Suppressor macrophage treated with lipopolysaccharide for 1 hour (primary cell): ENCODE measurements at regions not wholly inside any gene's neighbourhood (a gene's known extent, or its start where the extent isn't known, plus 50 kb on each side); places are given as distances from the start of the nearest gene placed in this dataset.

Source experiments
- DNase-seq, 3 donors: peaks; one replicate each; pipeline ENCODE4 v3.0.0-alpha.2; 2020 to 2022

DNA sequence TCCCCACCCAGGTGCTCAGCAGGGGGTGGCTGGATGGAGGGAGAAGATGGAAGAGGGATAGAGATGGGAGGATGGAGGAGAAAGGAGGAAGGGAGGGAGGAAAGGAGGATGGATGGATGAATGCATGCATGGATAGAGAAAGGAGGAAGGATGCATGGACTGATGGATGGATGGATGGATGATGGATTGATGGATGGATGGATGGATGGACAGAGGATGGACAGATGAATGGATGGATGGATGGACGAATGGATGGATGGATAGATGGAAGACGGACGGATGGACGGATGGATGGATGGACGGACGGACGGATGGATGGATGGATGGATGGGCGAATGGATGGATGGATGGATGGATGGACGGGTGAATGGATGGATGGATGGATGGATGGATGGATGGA lies 64.1 kb downstream of the NCOR2 start:
- no peak for DNase-seq

DNA sequence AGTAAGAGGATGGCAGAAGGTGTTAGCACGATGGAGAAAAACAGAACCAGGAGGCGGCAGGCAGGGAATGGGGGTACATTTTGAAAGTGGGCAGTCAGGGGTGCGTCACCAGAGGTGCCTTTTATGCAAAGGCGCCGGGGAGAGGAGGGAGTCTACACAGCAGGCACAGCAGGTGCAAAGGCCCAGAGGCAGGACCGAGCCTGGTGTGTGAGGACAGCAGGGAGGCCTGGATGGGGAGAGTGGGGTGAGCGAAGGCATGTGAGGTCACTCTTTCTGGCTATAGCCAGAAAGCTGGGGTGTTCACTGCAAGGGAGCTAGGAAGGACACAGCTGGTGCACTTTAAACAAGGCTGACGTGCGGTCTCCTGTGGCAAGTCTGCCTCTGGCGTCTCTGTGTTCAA lies 65.0 kb downstream of the NCOR2 start:
- no peak for DNase-seq

DNA sequence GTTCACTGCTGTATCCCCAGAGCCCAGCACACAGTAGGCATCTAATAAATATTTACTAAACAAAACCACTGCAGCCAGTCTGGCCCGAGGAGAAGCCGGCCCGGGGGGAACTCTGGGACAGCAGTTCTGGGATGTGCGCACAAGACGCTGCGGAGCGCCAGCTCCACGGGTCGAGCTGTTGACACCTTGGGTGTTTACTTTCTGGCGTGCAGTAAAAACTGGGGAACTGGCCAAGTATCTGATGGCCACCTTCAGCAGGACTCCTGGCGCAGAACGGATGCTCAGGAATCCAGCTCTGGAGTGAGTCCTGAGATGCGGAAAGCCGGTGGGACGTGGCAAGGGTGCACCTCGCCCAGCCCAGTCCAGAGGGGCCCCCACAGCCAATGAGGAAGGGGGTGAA lies 65.6 kb downstream of the NCOR2 start:
- no peak for DNase-seq

DNA sequence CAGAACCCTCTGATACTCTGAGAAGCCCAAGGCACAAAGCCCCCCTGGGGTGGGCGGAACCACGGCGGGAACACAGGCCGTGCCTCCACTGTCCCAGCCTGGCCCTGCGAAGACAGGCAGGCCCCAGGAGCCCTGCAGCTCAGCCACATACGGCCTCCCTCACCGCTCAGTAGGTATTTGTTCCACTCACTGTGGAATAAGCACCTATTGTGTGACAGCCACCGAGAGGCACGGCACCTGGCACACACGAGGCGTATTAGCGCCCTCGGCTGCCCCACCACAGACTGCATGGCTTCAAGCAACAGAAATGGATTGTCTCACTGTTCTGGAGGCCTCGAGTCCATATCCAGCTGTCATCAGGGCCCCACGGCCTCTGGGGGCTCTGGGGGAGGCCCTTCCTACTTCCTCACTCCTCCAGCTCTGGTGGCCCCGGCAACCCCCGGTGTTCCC lies 66.3 kb downstream of the NCOR2 start:
- DNase-seq: no peak

DNA sequence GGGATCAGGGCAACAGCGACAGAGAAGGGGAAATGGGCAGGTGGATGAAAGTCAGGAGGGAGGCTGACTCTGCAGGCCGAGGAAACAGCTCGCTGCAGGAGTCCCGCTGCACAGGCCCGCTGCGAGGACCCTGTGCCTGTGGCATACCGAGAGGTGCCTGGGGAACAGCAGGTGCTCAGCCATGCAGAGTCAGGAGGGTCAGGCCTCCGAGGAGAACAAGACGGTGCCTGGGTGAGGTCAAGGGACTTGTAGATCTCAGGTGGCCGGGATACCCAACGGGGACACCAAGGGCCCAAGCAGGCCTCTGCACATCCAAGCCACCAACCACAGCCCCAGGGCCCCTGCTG lies 67.5 kb downstream of the NCOR2 start:
- DNase-seq: no peak

DNA sequence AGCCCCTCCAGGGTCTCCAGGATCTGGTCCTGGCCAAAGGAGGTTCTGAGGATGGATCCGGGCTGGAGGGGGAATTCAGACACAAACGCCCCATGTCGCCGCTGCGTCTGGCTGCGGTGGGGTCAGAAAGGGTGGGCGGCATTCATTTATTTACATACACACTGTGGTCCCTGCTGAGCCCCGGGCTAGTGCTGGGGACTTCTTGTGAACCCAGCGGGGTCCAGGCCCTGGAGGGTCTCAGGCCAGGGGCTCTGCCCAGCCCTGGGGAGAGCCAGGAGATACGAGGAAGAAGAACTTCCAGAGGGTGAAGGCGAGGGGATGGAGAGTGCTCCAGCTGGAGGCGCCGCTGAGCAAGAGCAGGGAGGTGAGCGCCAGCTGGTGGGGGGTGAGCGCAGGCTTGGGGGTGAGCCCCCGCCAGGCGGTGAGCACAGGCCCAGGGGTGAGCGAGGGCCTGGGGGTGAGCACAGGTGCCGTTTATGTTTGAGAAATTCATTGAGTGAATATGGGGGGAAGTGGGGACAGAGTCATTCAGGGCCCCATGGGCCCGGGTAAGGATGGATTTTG lies 68.1 kb downstream of the NCOR2 start:
- no peak for DNase-seq

DNA sequence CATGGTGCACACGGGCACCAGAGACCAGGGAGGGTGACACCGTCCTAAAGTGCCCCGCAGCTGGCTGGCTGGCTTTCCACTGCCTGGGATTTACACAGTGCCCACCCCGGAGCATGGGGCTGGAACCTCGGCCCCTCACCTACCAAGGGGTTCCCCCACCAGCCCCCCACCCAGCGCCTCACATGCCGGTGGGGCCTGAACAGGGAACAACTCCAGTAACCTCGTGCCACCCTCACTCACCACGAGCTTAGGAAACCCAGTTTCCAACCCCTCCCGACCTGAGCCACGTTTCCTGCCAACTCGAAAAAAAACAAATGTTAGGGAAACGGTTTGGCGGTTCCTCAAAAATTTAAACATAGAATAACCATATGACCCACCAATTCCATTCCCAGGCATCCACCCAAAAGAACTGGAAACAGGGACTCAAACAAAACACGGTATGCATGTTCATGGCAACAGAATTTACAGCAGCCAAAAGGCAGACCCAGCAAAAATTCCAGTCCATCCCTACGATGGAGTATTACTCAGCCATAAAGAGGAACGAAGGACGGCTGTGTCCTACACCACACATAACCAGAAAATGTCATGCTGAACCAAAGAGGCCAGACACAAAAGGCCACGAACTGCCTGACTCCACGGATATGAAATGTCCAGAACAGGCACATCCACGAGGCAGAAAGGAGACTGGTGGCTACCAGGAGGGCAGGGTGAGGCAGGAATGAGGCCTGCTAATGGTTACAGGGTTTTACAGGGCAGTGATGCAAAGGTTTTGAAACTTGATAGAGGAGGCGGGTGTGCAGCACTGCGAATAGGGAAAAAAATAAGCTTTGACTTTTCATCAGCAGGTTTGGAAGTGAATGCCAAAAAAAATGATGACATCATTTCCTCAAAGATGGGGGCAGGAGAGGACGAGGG lies 68.9 kb downstream of the NCOR2 start:
- peak; percentile 54 to 72 (median 70) for DNase-seq

DNA sequence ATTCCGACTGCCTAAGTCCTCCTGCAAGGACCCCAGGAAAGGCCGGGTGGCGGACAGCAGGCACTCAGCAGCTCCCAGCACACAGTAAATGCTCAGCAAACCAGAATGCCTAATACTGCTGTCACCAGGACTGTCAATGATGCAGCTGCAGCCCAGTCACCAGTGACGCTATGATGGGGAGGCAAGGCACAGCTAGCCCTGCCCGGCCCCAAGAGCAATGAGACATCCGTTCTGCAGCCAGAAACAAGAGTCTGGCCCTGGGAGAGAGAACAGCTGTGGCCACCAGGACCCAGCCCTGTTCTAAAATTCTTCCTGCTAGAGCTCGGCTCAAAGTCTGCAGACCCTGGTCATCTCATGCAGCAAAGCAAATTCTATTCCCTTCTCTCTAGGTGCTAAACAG lies 69.8 kb downstream of the NCOR2 start:
- peak; percentile 54 to 74 (median 57) for DNase-seq

DNA sequence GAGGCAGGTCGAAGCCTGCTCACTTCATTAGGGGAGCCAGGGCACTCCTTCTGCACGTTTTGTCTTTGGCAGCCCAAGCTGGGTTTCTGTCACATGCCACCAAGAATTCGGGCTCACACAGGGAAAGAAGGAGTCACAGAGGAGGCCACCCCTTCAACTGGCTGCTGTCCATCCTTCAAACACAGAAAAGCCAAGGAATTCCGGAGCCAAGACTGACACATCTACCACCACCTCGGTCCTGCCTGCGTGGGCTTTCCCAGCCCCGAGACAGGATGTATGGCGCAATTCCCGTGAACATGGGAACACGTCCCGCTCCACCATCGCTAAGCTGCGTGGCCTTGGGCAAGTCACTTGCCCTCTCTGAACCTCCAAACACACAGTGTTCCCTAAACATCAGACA lies 70.4 kb downstream of the NCOR2 start:
- DNase-seq: peak; percentile 54 to 75 (median 68)

DNA sequence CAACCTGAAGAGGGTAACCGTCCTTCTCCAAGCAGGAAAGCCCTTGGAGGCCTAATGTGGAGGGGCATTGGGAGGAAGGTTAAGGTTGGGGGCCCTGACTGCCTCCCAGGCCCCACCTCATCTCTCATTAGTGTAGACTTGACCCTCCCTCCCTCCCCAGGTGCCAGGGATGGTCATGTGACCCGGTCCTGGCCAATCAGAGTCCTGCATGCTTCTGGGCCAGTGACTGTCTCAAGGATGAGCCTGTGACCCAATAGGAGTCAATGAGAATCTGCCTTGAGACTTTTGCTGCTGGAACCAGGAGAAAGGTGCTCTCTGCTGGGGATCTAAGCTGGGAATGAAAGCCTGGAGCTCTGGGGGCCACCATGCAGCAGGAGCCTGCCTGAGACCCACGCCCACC lies 70.8 kb downstream of the NCOR2 start:
- peak in 1 of 3 donors; percentile 24 for DNase-seq

DNA sequence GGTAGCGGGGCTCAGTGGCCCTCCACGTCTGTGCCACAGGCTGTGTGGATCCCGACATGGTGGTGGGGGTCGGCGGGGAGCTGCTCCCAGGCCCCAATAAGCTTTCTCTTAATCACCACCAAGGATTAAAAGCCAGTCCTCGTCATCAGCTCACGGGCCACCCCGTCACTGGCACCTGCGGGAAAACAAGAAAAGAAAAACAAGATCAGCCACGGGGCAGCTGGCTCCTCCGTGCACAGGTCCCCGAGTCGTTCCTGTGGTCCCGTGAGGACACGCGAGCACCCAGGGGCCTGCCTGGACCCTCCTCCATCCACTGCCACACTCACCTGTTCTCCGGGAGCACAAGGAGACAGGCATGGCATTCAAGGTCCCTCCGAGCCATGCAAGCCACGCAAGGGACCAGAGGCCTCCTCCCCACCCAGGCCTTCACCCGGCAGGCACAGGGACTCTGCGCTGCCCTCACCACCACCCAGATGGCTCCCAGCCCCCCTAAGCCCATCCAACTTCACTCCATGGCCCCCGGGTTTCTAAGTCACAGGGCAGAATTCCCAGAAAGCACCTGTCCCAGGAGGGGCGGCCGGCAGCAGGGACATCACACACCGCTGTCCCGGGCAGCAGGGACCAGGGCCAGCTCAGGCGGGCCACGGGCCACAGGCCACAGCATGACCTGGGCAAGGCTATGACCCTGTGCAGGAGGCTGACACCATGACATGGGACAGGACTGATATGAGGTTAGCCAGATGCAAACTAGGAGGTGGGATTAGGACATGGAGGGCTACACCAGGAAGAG lies 72.0 kb downstream of the NCOR2 start:
- DNase-seq: no peak

DNA sequence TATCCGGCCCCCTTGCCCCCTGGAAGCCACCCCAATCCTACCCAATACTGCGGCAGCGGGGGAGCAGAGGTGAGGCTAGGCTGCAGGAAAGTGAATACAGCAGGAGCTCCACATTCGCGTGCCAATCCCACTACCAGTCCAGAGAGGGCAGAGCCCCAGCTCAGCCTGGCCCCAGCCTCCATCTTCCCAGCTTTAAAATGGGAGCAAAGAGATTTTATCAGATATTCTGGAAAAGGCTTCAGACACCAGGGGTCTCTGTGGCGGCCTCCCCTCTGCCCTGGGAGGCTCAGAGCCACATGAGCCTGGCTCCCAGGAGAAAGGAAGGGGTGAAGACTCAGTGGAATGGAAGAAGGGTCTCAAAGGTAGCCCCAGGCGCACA lies 72.7 kb downstream of the NCOR2 start:
- no peak for DNase-seq

DNA sequence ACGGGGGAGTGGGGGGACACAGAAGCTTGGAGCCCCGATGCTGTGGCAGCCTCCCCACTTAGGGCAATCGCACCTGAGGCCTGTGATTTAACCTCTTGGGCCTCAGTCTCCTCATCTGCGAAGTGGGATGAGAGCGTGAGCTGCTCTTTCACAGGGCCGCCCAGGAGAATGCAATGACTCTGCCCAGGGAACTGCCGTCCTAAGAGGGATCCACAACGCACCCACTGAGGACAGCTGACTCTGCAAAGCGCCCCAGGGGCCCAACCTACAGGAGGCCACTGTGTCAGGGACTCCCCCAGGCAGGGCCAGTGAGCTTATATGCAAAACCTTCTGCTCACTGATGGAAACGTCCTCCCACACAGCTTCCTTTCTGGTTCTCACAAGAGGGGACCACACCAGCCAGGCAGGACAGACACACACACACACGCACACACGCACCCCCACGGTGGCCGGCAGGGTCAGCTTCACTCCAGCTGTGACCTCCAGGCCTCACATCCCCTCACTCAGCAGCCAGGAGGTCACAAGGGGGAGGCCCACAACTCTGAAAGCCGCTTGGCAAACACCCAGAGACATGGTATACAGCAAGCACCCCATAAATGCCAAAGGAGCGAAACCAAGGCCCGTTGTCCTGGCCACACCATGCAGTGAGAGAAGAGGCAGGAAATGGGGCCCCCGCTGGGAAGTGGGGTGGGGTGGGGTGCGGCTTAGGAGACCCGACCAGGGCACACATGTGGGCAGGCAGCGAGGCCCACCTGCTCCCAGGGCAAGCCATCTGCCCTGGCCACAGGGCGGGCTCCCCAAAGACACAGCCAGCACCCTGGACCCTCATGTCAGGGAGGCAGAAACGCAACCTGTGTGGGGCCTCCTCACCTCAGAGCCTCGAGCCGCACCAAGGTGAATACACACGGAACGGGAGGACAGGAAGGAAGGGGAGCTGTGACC lies 73.3 kb downstream of the NCOR2 start:
- peak; percentile 80 to 91 (median 89) for DNase-seq

DNA sequence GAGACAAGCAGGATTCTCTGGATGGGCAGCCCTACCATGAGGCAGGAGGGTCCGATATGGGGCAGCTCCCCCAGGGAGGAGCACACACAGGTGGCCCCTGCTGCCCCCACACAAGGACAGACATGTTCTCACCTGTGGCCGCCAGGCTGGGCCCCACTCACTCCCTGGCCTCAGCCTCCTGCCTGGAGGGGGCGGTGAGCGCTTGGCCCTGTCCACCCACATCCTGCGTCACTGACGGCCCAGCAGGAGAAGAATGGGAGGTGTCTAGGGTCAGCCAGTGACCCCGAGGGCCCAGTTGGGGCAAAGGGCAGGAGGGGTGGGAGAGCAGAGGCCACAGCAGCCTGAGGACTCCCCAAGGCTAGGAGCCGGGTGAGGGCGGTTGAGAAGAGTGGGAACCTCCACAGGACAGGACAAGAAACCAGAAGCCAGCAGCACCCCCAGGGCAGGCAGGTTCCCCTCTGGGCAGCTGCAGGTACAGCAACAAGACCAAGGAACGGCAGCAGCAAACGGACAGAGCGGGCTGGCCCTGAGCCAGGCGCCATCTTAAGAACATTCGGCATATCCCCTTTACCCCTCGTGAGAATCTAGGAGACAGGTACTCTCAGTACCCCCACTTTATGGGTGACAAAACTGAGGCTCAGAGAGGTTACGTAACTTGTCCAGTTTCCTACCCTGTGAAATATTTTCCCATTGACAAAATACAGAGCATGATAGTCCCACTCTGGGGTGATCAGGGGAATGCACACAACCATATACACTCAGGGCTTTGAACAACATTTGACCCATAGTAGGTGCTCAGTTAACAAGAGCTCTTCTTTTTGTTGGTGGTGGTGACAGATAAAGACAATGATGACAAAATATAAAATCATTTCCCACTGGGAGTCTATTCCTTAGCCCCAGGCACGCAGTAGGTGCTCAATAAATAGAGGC lies 74.3 kb downstream of the NCOR2 start:
- no peak for DNase-seq

DNA sequence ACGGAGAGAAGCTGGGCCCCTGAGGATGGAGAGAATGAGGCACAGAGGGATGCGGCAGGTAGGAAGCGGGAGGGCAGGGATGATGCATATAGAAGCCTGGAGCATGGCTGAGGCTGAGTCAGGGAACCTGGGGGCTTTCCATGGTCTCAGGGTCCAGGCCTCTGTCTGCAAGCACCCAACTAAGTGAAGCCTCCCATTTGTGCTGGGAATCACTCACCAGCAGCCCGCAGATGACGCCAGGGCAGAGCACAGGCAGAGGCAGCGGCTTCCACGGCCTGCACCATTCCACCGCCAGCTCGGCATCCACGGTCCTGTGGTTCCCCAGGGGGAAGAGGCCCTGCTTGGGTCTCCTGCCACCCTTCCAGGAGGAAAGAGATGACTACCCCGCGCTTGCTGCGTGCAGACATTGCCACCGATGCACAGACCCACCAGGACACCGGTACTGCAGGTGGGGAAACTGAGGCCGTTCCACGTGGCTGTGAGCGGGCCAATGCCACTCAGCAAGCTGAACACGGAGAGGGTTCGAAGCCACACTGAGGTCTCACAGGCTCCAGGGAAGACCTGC lies 75.5 kb downstream of the NCOR2 start:
- DNase-seq: no peak

DNA sequence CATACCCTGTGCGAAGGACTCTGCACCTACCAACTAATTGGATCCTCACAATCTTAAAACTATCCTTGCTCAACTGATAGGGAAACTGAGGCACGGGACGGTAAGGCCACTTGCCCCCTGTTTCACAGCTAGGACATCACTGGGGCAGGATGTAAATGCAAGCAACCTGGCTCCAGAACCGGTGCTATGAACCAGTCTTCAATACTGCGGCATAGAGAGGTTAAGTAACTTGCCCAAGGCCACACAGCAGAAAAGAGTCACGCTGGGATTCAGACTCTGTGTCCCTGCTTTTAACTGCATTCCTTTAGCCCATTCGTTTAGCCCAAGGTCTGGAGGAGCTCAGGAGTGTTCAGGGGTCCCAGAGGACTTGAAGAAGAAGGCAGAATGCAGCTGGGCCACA lies 76.1 kb downstream of the NCOR2 start:
- DNase-seq: no peak

DNA sequence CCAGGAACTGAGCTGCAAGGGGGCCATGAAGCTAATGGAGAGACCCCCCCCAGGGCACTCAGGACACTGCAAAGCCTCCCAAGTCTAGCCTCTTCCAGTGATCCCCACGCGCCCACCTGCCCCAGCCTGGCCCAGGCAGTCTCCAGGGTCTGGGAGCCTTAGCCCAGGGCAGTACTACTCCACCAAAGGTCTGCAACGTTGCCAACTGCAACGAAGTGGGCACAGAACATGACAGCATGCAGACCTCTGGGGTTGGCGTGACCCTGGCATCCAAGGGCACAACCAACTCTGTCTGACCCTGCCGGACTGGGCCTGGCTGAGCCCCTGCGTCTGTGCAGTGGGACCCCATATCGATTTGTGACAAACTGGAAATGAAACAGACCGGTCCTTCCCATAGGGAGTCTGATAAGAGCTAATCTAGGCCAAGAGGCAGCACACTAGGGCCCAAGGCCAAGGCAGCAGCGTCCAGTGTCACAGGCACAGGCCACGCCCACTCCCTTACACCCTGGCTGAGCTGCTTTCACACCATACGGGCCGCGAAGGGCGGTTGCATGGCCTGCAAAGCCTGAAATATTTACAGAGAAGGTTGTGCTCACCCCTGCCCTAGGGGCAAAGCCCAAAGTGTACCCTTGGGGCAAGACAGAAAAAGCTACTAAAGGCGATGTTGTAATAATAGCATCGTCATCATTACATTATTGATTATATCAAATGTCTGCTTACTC lies 76.7 kb downstream of the NCOR2 start:
- no peak for DNase-seq

DNA sequence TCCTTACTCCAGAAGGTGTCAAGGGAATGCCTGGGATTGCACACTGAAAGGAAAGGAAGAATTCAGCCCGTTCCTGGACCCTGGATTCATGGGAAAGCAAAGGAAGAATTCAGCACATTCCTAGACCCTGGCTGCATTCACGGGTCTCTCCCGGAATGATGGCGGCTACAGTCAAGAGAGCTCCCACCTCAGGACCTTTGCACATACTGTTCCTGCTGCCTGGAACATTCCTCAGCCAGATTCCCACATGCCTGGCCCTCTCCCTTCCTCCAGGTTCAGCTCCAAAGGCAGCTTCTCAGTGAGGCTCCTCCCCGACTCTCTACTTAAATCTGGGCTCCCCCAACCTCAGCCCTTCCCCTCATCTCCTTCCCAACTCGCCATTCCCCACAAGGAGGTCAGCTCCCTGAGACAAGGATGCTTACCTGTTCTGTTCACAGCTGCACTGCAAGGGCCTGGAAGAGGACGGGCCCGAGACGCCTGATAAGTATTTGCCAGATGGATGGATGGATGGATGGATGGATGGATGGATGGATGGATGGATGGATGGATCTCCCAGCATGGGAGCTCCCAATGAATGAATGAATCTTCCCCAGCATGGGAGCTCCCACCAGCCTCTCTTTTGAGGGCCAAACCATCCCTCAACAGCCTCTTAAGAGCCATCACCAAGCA lies 77.4 kb downstream of the NCOR2 start:
- no peak for DNase-seq

DNA sequence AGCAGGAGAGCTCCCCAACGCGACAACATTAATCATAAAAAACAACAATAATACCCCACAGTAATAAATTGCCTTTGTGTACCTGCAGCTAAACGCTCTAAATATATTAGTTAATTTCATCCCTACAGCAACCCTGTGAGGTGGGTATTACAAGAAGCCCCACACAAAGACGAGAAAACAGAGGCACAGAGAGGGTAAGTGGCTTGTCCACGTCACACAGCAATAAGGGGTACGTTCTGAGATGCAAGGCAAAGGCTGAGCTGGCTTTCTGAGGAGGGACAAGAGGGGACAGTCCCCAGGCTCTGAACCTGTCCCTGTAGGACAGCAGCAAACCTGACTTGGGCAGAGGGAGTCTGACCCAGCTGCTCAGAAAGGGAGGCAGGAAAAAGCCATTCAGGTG lies 78.2 kb downstream of the NCOR2 start:
- no peak for DNase-seq

DNA sequence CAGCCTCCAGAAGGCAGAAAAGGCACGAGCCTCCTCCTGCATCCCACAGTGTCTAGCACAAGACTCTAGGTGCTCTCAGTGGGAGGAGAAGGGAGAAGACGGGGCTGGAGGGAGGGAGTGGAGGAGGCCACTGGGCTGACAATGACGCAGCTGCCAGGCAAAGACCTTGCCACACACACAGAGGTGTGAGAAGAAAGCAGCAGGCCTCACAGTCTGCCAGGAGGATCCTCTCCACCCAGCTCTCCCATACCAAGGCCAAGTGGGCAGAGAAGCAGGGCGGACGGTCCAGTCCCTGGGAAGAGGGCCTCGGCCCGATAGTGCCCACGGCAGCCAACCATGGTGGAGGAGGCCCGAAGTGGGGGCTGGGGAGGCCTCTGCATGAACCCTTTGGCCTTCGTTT lies 78.9 kb downstream of the NCOR2 start:
- DNase-seq: no peak
